ENCODE measurements at regions not wholly inside any gene's neighbourhood (a gene's known extent, or its start where the extent isn't known, plus 50 kb on each side); places are given as distances from the start of the nearest gene placed in this dataset.
"Not testable (repeated sequence)": the region's sequence is repeated elsewhere in the genome, so short reads cannot be mapped to it uniquely, and the experiment has no call there.

DNA sequence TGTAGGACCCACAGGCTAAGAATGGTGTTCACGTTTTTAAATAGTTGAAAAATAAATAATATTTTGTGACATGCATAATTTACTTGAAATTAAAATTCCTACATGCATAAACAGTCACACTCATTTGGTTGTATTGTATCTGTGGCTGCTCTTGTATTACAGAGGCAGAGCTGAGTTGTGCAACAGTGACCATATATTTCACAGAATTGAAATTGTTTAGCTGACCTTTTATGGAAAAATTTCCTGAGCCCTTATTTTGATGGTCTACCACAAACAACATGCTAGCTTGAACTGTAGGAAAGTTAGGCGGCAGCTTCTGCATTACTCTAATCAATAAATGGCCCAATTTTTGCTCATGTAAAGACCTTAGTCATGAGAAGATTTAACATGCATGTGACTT lies 633.4 kb upstream of the AADAT start:
- Mint-ChIP-seq H3K4me1 (no peaks in the 10 kb centered on the region), H3K27me3 (no peaks in the 10 kb centered on the region), H3K27ac (no peak overlapping the region), H3K9me3 (ENCODE audit: low read depth) (peaks cover 2% of the 10 kb centered on the region), H3K36me3 (no peaks in the 10 kb centered on the region), H3K4me3 (no peak overlapping the region)
- no peak for DNase-seq
- no peak for ATAC-seq
- CTCF ChIA-PET, result no interaction called here

DNA sequence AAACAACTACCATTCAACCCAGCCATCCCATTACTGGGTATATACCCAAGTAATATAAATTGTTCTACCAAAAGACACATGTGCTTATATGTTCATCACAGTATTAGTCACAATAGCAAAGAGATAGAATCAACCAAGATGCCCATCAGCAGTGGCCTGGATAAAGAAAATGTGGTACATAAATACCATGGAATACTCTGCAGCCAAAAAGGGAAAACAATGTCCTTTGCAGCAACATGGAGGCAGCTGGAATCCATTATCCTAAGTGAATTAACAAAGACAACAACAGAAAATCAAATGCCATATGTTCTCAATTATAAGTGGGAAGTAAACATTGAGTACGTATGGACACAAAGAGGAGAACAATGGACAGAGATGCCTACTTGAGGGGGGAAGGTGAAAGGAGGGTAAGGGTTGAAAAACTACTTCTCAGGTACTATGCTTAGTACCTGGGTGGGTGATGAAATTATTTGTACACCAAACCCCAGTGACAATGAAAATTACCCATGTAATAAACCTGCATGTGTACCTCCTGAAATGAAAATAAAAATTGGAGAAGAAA lies 632.1 kb upstream of the AADAT start:
- no peak for DNase-seq
- ATAC-seq, result no peak
- Mint-ChIP-seq H3K27ac (no peak overlapping the region), H3K4me1 (no peaks in the 10 kb centered on the region), H3K36me3 (no peaks in the 10 kb centered on the region), H3K27me3 (no peaks in the 10 kb centered on the region), H3K4me3 (no peak overlapping the region), H3K9me3 (ENCODE audit: low read depth) (peaks cover 2% of the 10 kb centered on the region)
- CTCF ChIA-PET, result no interaction called here

- Mint-ChIP-seq H3K27me3 (no peaks in the 10 kb centered on the region), H3K36me3 (no peaks in the 10 kb centered on the region), H3K4me1 (no peaks in the 10 kb centered on the region), H3K27ac (no peak overlapping the region), H3K4me3 (no peak overlapping the region), H3K9me3 (ENCODE audit: low read depth) (peaks cover 11% of the 10 kb centered on the region)
- DNase-seq, result no peak
- CTCF ChIA-PET, result no interaction called here
- no peak for ATAC-seq
These were observed 627.1 kb upstream of the AADAT start for GRCh38 chr4:170716868-170717267.

- ATAC-seq (no peak), DNase-seq (no peak)
- H3K27ac Mint-ChIP-seq, result no peak overlapping the region
- H3K4me1 Mint-ChIP-seq, result no peaks in the 10 kb centered on the region
- no peaks in the 10 kb centered on the region for H3K36me3 Mint-ChIP-seq
- H3K4me3 Mint-ChIP-seq, result no peak overlapping the region
- H3K27me3 Mint-ChIP-seq, result no peaks in the 10 kb centered on the region
- peaks cover 7% of the 10 kb centered on the region for H3K9me3 Mint-ChIP-seq (ENCODE audit: low read depth)
- CTCF ChIA-PET, result no interaction called here
These were observed 616.2 kb upstream of the AADAT start for GRCh38 chr4:170705907-170706306.

GRCh38 chr4:170700064-170700463 lies 610.3 kb upstream of the AADAT start:
- DNase-seq (no peak), ATAC-seq (no peak)
- peaks cover 2% of the 10 kb centered on the region for H3K9me3 Mint-ChIP-seq (ENCODE audit: low read depth)
- no peaks in the 10 kb centered on the region for H3K4me1 Mint-ChIP-seq
- H3K36me3 Mint-ChIP-seq, result no peaks in the 10 kb centered on the region
- H3K4me3 Mint-ChIP-seq, result no peak overlapping the region
- H3K27me3 Mint-ChIP-seq, result no peaks in the 10 kb centered on the region
- no peak overlapping the region for H3K27ac Mint-ChIP-seq
- CTCF ChIA-PET, result no interaction called here

GRCh38 chr4:170698334-170698733 lies 608.6 kb upstream of the AADAT start:
- no peaks in the 10 kb centered on the region for H3K27me3 Mint-ChIP-seq

DNA sequence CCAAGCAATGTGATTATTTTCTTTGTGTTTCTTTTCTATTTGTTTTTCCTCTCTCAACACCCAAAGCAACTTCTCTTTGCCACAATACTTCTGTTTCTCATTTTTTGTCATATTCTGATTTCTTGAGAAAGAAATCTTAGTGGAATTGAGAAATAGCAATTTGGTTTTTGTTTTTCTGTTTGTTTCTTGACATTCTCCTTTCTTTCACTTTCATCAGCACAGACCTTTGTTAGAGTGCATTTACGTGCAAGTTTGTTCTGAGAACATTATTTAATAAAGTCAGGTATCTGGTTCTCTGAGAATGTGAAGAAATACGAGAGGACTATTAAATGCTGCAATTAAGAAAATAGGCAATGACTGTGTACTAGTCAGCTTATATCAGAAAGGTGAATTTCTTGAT lies 608.1 kb upstream of the AADAT start:
- H3K9me3 Mint-ChIP-seq (ENCODE audit: low read depth), result peaks cover 2% of the 10 kb centered on the region
- no peaks in the 10 kb centered on the region for H3K27me3 Mint-ChIP-seq
- H3K27ac Mint-ChIP-seq, result no peak overlapping the region
- ATAC-seq, result no peak
- H3K4me3 Mint-ChIP-seq, result no peak overlapping the region
- no peaks in the 10 kb centered on the region for H3K36me3 Mint-ChIP-seq
- no peak for DNase-seq
- CTCF ChIA-PET, result no interaction called here
- no peaks in the 10 kb centered on the region for H3K4me1 Mint-ChIP-seq

More at GRCh38 chr4:170698334-170698733, 608.6 kb upstream of the AADAT start:
- no peaks in the 10 kb centered on the region for H3K4me1 Mint-ChIP-seq
- CTCF ChIA-PET, result no interaction called here
- no peak for ATAC-seq
- no peak overlapping the region for H3K27ac Mint-ChIP-seq
- H3K9me3 Mint-ChIP-seq (ENCODE audit: low read depth), result peaks cover 2% of the 10 kb centered on the region
- H3K36me3 Mint-ChIP-seq, result no peaks in the 10 kb centered on the region
- DNase-seq, result no peak
- H3K4me3 Mint-ChIP-seq, result no peak overlapping the region

DNA sequence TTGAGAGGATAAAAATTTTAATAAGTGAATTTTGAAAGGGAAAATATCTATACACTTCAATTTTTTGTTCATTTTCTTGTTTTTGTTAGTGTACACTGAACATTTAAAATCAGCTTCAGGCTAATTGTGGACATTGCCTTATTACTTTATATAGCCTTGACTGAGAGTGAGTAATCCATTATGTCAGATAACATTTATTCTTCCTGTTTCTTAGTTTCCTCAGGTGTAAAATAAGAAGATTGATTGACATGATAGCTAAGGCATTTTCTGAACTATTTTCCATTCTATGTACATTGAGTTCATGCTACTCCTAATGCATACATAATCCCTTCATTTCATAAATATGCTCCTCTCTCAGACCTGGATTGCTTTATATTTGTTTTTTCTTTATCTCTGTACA lies 607.3 kb upstream of the AADAT start:
- no peak for DNase-seq
- Mint-ChIP-seq H3K9me3 (ENCODE audit: low read depth) (peaks cover 2% of the 10 kb centered on the region), H3K27me3 (no peaks in the 10 kb centered on the region), H3K4me3 (no peak overlapping the region), H3K4me1 (no peaks in the 10 kb centered on the region), H3K36me3 (no peaks in the 10 kb centered on the region), H3K27ac (no peak overlapping the region)
- CTCF ChIA-PET, result no interaction called here
- ATAC-seq, result no peak

DNA sequence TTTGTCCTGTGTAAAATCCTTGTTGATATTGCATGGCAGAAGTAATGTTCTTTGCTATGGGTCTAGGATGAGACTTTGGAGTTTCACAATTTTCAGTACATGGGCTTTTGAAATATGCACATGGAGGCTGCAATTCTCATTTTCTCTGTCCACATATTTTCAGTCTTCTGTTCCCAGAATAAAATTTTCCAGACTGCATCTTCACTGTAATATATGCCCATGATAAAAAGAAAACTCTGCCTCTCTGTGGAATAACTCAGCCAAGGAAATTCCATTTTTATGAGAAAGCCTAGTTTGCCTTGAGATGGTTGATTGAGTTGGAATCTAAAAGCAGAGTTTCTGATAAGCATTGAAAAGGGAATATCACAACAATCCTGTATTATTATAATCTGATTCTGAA lies 601.4 kb upstream of the AADAT start:
- Mint-ChIP-seq H3K27ac (no peak overlapping the region), H3K27me3 (no peaks in the 10 kb centered on the region), H3K4me1 (no peaks in the 10 kb centered on the region), H3K4me3 (no peak overlapping the region), H3K36me3 (no peaks in the 10 kb centered on the region), H3K9me3 (ENCODE audit: low read depth) (no peaks in the 10 kb centered on the region)
- no peak for DNase-seq
- no peak for ATAC-seq
- CTCF ChIA-PET, result no interaction called here

- Mint-ChIP-seq H3K27me3 (no peaks in the 10 kb centered on the region), H3K36me3 (no peaks in the 10 kb centered on the region), H3K4me1 (no peaks in the 10 kb centered on the region), H3K9me3 (ENCODE audit: low read depth) (no peaks in the 10 kb centered on the region), H3K4me3 (no peak overlapping the region), H3K27ac (no peak overlapping the region)
- CTCF ChIA-PET, result no interaction called here
- no peak for DNase-seq
- no peak for ATAC-seq
These were observed 598.0 kb upstream of the AADAT start for GRCh38 chr4:170687751-170688150.

DNA sequence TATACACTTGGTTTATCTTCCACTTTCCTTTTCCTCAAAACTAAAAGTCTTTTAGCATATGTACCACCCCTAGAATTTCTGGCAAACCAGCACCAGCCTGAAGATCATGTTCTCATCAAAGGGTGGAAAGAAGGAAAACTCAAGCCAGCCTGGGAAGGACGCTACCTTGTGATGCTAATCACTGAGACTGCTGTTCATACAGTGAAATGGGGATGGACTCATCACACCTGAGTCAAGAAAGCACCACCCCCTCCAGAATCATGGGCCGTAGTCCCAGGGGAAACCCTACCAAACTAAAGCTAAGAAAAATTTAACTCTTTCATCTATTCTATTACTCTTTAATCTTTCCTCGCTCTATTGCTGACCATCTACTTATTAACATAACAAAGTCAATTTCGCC lies 595.9 kb upstream of the AADAT start:
- H3K4me1 Mint-ChIP-seq, result not testable (repeated sequence)

DNA sequence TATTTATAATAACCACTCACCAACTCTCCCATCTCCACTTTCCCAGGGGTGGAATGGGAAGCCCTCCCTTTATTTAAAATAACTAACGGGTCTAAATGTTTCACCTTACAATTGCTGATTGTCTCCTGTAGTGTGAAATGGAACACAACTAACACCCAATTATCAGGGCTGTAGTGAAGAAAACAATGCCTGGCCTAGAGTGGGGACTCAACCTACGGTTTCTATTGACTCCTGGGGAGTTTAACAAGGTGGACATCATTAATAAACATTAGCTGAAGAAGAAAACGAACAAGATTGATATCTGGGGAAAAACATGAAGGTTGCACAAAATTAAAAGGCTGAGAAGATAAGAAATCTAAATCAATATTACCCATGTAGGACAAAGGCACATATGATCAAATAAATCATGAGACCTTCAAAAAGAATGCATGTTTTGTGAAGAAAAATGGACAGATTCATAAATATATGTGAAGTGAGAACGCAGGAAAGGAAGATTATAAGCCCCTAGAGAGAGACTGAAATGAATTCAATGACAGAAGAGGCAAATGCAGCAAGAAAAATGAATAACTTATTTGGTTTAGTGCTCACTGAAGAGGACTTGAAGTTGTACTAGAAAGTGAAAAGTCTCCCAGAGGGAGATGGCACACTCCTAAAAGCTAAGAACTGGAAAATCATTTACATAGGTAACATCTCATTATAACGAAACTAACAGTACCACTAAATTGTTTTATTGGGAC lies 593.0 kb upstream of the AADAT start:
- Mint-ChIP-seq H3K27me3 (no peaks in the 10 kb centered on the region), H3K36me3 (no peaks in the 10 kb centered on the region), H3K4me3 (no peak overlapping the region), H3K9me3 (ENCODE audit: low read depth) (peaks cover 3% of the 10 kb centered on the region), H3K4me1 (no peaks in the 10 kb centered on the region), H3K27ac (no peak overlapping the region)
- ATAC-seq, result no peak
- CTCF ChIA-PET, result no interaction called here
- DNase-seq, result no peak

More for the DNA sequence above, 595.9 kb upstream of the AADAT start:
- H3K27ac Mint-ChIP-seq; DNase-seq; ATAC-seq; H3K36me3 Mint-ChIP-seq; H3K27me3 Mint-ChIP-seq; CTCF ChIA-PET; H3K9me3 Mint-ChIP-seq (ENCODE audit: low read depth); H3K4me3 Mint-ChIP-seq: not testable (repeated sequence)

- H3K36me3 Mint-ChIP-seq; H3K4me1 Mint-ChIP-seq; H3K27me3 Mint-ChIP-seq; H3K27ac Mint-ChIP-seq; DNase-seq; H3K4me3 Mint-ChIP-seq; H3K9me3 Mint-ChIP-seq (ENCODE audit: low read depth); CTCF ChIA-PET; ATAC-seq: not testable (repeated sequence)
These were observed 592.3 kb upstream of the AADAT start for GRCh38 chr4:170682087-170682486.

- DNase-seq (no peak), ATAC-seq (no peak)
- Mint-ChIP-seq H3K27ac (no peak overlapping the region), H3K9me3 (ENCODE audit: low read depth) (peaks cover 7% of the 10 kb centered on the region), H3K36me3 (no peaks in the 10 kb centered on the region), H3K4me1 (no peaks in the 10 kb centered on the region), H3K4me3 (no peak overlapping the region), H3K27me3 (no peaks in the 10 kb centered on the region)
- CTCF ChIA-PET, result no interaction called here
These were observed 586.0 kb upstream of the AADAT start for GRCh38 chr4:170675568-170676262.
